Fibroblast of lung (primary cell): ENCODE measurements at regions not wholly inside any gene's neighbourhood (a gene's known extent, or its start where the extent isn't known, plus 50 kb on each side); places are given as distances from the start of the nearest gene placed in this dataset.

Experiments used
- DNase-seq, 2 donors: peaks; one replicate each; pipeline versions ENCODE4 v3.0.0 to v3.0.0-alpha.2; 2010; ENCODE audit warnings: low read depth in 2 of 2
- H2AFZ ChIP-seq: 2 replicates; pipeline ENCODE4 v1.5.1; 2012; ENCODE audit warnings: low read length, control low read depth, inconsistent platforms
- H3K27ac ChIP-seq: 2 replicates; pipeline ENCODE4 v1.5.1; 2011; ENCODE audit warnings: low read length, control low read depth; ENCODE audit not compliant: insufficient read depth
- H3K27me3 ChIP-seq: 2 replicates; pipeline ENCODE4 v1.5.1; 2011; ENCODE audit warnings: mild to moderate bottlenecking, low read length; ENCODE audit not compliant: control insufficient read depth, insufficient read depth
- H3K36me3 ChIP-seq: 2 replicates; pipeline ENCODE4 v1.5.1; 2011; ENCODE audit warnings: low read length; ENCODE audit not compliant: control insufficient read depth, insufficient read depth
- H3K4me1 ChIP-seq: 2 replicates; pipeline ENCODE4 v1.5.1; 2011; ENCODE audit warnings: low read length; ENCODE audit not compliant: control insufficient read depth, insufficient read depth; ENCODE audit errors: extremely low read depth
- H3K4me2 ChIP-seq: 2 replicates; pipeline ENCODE4 v1.5.1; 2011; ENCODE audit warnings: low read length, control low read depth; ENCODE audit not compliant: insufficient read depth; ENCODE audit errors: extremely low read depth
- H3K4me3 ChIP-seq, 4 experiments: fragments of 200-600 bp in 1 of 4; sonication (generic) in 1 of 4; replicated peaks in 1 of 4; 2 replicates each; pipeline ENCODE4 v1.5.1; 2011 to 2016; ENCODE audit warnings: low read length in 4 of 4, low read depth in 3 of 4, mild to moderate bottlenecking in 3 of 4, control low read depth in 2 of 4, inconsistent platforms in 1 of 4, mixed read lengths in 1 of 4; ENCODE audit not compliant: insufficient read depth in 1 of 4; ENCODE audit errors: control extremely low read depth in 1 of 4
- H3K79me2 ChIP-seq: 2 replicates; pipeline ENCODE4 v1.5.1; 2012; ENCODE audit warnings: mild to moderate bottlenecking, low read length, inconsistent platforms; ENCODE audit not compliant: control insufficient read depth, insufficient read depth
- H3K9ac ChIP-seq: 2 replicates; pipeline ENCODE4 v1.5.1; 2011; ENCODE audit warnings: mild to moderate bottlenecking, low read length, control low read depth; ENCODE audit not compliant: insufficient read depth
- H3K9me3 ChIP-seq: 2 replicates; pipeline ENCODE4 v1.5.1; 2012; ENCODE audit warnings: low read depth, low read length; ENCODE audit not compliant: control insufficient read depth, insufficient read depth
- H4K20me1 ChIP-seq: 2 replicates; pipeline ENCODE4 v1.5.1; 2011; ENCODE audit warnings: low read length; ENCODE audit not compliant: control insufficient read depth, insufficient read depth; ENCODE audit errors: extremely low read depth
- CTCF ChIP-seq, 2 donors: IDR thresholded peaks in 1 of 2; conservative IDR thresholded peaks in 1 of 2; 1 replicate in 1 of 2; 2 replicates in 1 of 2; pipeline ENCODE4 v1.5.1; 2011 to 2012; ENCODE audit warnings: low read length in 2 of 2, control low read depth in 1 of 2, inconsistent platforms in 1 of 2, low read depth in 1 of 2, mild to moderate bottlenecking in 1 of 2
- EZH2 ChIP-seq: IDR thresholded peaks from 2 replicates; pipeline ENCODE4 v1.5.1; 2012; ENCODE audit warnings: low read length, control low read depth, mild to moderate bottlenecking; ENCODE audit errors: missing control alignments

GRCh38 chr7:145605963-145606362 lies 510.6 kb upstream of the CNTNAP2 start:
- Histone ChIP-seq H3K36me3 (no peaks in the 10 kb centered on the region), H3K9me3 (no peaks in the 10 kb centered on the region), H4K20me1 (no peaks in the 10 kb centered on the region), H3K27ac (no peak overlapping the region), H3K79me2 (no peaks in the 10 kb centered on the region), H3K4me2 (no peak overlapping the region), H3K27me3 (no peaks in the 10 kb centered on the region), H2AFZ (no peak overlapping the region), H3K4me3 (no peak overlapping the region), H3K4me1 (no peaks in the 10 kb centered on the region), H3K9ac (no peak overlapping the region)
- no peak for TF ChIP-seq CTCF (conservative IDR thresholded peaks at IDR 0.05 in 1 of 2, IDR thresholded peaks at IDR 0.05 in 1 of 2; ENCODE audit: low read depth in 1 of 2, low read length in 2 of 2)
- no peak for TF ChIP-seq EZH2
- DNase-seq: no peak

- Histone ChIP-seq H3K79me2 (no peaks in the 10 kb centered on the region), H3K4me3 (no peak overlapping the region), H3K27ac (no peak overlapping the region), H3K9ac (no peak overlapping the region), H3K36me3 (no peaks in the 10 kb centered on the region), H3K27me3 (no peaks in the 10 kb centered on the region), H3K4me1 (no peaks in the 10 kb centered on the region), H3K4me2 (no peak overlapping the region), H3K9me3 (no peaks in the 10 kb centered on the region), H4K20me1 (no peaks in the 10 kb centered on the region), H2AFZ (no peak overlapping the region)
- TF ChIP-seq EZH2 (no peak), CTCF (conservative IDR thresholded peaks at IDR 0.05 in 1 of 2, IDR thresholded peaks at IDR 0.05 in 1 of 2; ENCODE audit: low read depth in 1 of 2, low read length in 2 of 2) (no peak)
- no peak for DNase-seq
Observed at GRCh38 chr7:145599376-145599775, 517.2 kb upstream of the CNTNAP2 start.

GRCh38 chr7:145584401-145584800 lies 532.2 kb upstream of the CNTNAP2 start:
- H3K9ac ChIP-seq: no peak overlapping the region
- TF ChIP-seq EZH2 (no peak), CTCF (conservative IDR thresholded peaks at IDR 0.05 in 1 of 2, IDR thresholded peaks at IDR 0.05 in 1 of 2; ENCODE audit: low read depth in 1 of 2, low read length in 2 of 2) (no peak)

More at GRCh38 chr7:145584401-145584800, 532.2 kb upstream of the CNTNAP2 start:
- Histone ChIP-seq H4K20me1 (no peaks in the 10 kb centered on the region), H3K79me2 (no peaks in the 10 kb centered on the region), H2AFZ (no peak overlapping the region), H3K4me2 (no peak overlapping the region), H3K4me1 (no peaks in the 10 kb centered on the region), H3K4me3 (no peak overlapping the region), H3K36me3 (no peaks in the 10 kb centered on the region), H3K27ac (no peak overlapping the region), H3K27me3 (no peaks in the 10 kb centered on the region), H3K9me3 (no peaks in the 10 kb centered on the region)
- DNase-seq: no peak
